Tibial nerve (tissue), 4 donors: ENCODE measurements at regions not wholly inside any gene's neighbourhood (a gene's known extent, or its start where the extent isn't known, plus 50 kb on each side); places are given as distances from the start of the nearest gene placed in this dataset.

ENCODE experiments used
- DNase-seq, 2 donors: peaks; one replicate each; pipeline ENCODE4 v3.0.0-alpha.2; 2019; ENCODE audit warnings: low spot score in 2 of 2
- H3K27ac ChIP-seq, 4 donors: fragments of 200-600 bp; sonication (generic) in 3 of 4; one replicate each; pipeline ENCODE4 v1.5.1; 2017 to 2019; ENCODE audit warnings: mild to moderate bottlenecking in 1 of 4
- H3K27me3 ChIP-seq, 2 donors: fragments of 200-600 bp; sonication (generic) in 1 of 2; one replicate each; pipeline versions ENCODE4 v1.5.1 to v1.6.0; 2017 to 2019
- H3K36me3 ChIP-seq, 3 donors: fragments of 200-600 bp; sonication (generic); one replicate each; pipeline ENCODE4 v1.5.1; 2018 to 2019
- H3K4me1 ChIP-seq, 4 donors: fragments of 200-600 bp; sonication (generic) in 3 of 4; one replicate each; pipeline ENCODE4 v1.5.1; 2017 to 2019
- H3K4me3 ChIP-seq, 4 donors: fragments of 200-600 bp; sonication (generic) in 3 of 4; one replicate each; pipeline ENCODE4 v1.5.1; 2017 to 2019; ENCODE audit warnings: mild to moderate bottlenecking in 1 of 4, moderate library complexity in 1 of 4
- H3K9me3 ChIP-seq, 4 donors: fragments of 200-600 bp; sonication (generic) in 3 of 4; one replicate each; pipeline ENCODE4 v1.5.1; 2017 to 2019
- EP300 ChIP-seq, 2 donors: sonication (generic); formaldehyde crosslinking; IDR thresholded peaks; one replicate each; pipeline ENCODE4 v1.6.1; 2017; ENCODE audit warnings: antibody characterized with exemption in 2 of 2, mild to moderate bottlenecking in 1 of 2
- POLR2A ChIP-seq, 2 donors: fragments of 450-650 bp; IDR thresholded peaks; one replicate each; pipeline ENCODE4 v1.6.1; 2017; ENCODE audit warnings: antibody characterized with exemption in 2 of 2, mild to moderate bottlenecking in 2 of 2, moderate library complexity in 2 of 2
- WGBS, 2 donors: methylation state at CpG; one replicate each; pipeline ENCODE4 v1.1.5; 2018; 5-methylcytosine and 5-hydroxymethylcytosine counted together
- TF ChIP-seq, protein P1 (sequence below), 5 experiments: fragments of 200-600 bp in 3 of 5; fragments of 450-650 bp in 2 of 5; sonication (generic) in 3 of 5; IDR thresholded peaks; one replicate each; pipeline ENCODE4 v1.5.1; 2016 to 2019; ENCODE audit warnings: antibody characterized with exemption in 5 of 5, mild to moderate bottlenecking in 3 of 5, moderate library complexity in 2 of 5

DNA sequence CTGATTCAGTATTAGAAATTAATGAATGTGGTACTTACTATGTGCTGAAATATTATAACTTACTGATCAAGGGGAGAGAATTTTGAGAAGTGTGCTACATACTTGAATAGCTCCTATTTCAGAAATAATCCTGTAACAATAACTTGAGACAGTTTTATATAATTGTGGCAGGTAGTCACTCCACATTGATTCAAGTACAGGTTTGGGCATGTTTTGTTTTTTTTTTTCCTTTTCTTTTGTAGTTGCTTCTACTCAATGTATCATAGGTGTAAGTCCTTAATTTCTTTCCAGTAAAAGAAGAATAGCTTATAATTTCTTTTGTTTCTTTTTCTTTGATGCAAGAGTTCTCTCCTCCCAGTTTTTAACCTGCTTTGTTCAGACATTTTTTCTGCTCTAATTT, 86.1 kb upstream of the ADGRL2 start:
- H3K36me3 ChIP-seq = no peaks in the 10 kb centered on the region
- DNase-seq = no peak
- H3K9me3 ChIP-seq = no peaks in the 10 kb centered on the region
- no peak overlapping the region for H3K4me3 ChIP-seq
- H3K4me1 ChIP-seq = no peaks in the 10 kb centered on the region
- no peaks in the 10 kb centered on the region for H3K27me3 ChIP-seq
- no peak overlapping the region for H3K27ac ChIP-seq
- TF ChIP-seq POLR2A (IDR thresholded peaks at IDR 0.05) = no peak
- no peak for TF ChIP-seq EP300 (IDR thresholded peaks at IDR 0.05)
- TF ChIP-seq, protein P1, sequence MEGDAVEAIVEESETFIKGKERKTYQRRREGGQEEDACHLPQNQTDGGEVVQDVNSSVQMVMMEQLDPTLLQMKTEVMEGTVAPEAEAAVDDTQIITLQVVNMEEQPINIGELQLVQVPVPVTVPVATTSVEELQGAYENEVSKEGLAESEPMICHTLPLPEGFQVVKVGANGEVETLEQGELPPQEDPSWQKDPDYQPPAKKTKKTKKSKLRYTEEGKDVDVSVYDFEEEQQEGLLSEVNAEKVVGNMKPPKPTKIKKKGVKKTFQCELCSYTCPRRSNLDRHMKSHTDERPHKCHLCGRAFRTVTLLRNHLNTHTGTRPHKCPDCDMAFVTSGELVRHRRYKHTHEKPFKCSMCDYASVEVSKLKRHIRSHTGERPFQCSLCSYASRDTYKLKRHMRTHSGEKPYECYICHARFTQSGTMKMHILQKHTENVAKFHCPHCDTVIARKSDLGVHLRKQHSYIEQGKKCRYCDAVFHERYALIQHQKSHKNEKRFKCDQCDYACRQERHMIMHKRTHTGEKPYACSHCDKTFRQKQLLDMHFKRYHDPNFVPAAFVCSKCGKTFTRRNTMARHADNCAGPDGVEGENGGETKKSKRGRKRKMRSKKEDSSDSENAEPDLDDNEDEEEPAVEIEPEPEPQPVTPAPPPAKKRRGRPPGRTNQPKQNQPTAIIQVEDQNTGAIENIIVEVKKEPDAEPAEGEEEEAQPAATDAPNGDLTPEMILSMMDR (IDR thresholded peaks at IDR 0.05) = no peak

DNA sequence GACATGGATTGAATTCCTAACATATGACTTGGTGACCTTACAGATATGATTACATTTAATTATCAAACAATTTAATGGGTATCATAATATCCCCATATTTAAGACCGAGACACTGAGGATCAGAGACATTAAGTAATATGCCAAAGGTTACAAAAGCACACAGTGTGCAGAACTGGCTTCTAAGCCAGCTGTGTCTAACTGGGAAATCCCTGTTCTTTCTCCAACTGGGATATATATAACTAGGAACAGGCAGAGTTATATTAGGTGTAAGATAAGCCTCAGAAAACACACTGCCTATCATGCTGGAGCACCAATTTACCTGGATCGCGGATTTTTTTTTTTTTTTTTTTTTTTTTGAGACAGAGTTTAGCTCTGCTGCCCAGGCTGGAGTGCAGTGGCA, 88.3 kb upstream of the ADGRL2 start:
- DNase-seq = no peak
- TF ChIP-seq EP300 (IDR thresholded peaks at IDR 0.05) (no peak), POLR2A (IDR thresholded peaks at IDR 0.05) (no peak)
- TF ChIP-seq, protein P1 (IDR thresholded peaks at IDR 0.05) = no peak
- Histone ChIP-seq H3K4me1 (no peaks in the 10 kb centered on the region), H3K27ac (no peak overlapping the region), H3K36me3 (no peaks in the 10 kb centered on the region), H3K27me3 (no peaks in the 10 kb centered on the region), H3K4me3 (no peak overlapping the region), H3K9me3 (no peaks in the 10 kb centered on the region)
- 94 to 95% methylated on average over 3 of the region's 3 CpGs for WGBS, 2 donors

DNA sequence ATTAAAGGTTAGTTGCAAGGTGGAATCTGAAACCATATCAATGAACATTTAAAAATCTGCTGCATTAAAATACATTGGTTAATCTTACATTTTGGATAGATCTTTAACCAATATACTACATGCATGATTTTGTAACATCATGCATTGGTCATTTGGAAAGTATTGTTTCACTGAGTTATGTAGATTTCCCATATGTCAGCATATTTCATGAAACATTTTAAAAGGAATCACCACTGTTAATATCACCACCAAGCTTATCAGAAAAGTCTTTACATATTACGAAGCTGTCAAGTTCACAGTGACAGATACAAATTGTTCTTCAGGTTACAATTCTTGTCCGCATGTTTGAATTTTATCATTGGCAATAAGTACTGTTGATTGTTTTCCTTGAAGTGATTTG, 89.9 kb upstream of the ADGRL2 start:
- no peak overlapping the region for H3K4me3 ChIP-seq
- DNase-seq = no peak
- WGBS, 2 donors = 77 to 86% methylated on average over 2 of the region's 2 CpGs
- no peaks in the 10 kb centered on the region for H3K9me3 ChIP-seq
- no peak overlapping the region for H3K27ac ChIP-seq
- H3K36me3 ChIP-seq = no peaks in the 10 kb centered on the region
- TF ChIP-seq EP300 (IDR thresholded peaks at IDR 0.05) = no peak
- TF ChIP-seq, protein P1 (IDR thresholded peaks at IDR 0.05) = no peak
- no peak for TF ChIP-seq POLR2A (IDR thresholded peaks at IDR 0.05)
- no peaks in the 10 kb centered on the region for H3K27me3 ChIP-seq
- no peaks in the 10 kb centered on the region for H3K4me1 ChIP-seq

DNA sequence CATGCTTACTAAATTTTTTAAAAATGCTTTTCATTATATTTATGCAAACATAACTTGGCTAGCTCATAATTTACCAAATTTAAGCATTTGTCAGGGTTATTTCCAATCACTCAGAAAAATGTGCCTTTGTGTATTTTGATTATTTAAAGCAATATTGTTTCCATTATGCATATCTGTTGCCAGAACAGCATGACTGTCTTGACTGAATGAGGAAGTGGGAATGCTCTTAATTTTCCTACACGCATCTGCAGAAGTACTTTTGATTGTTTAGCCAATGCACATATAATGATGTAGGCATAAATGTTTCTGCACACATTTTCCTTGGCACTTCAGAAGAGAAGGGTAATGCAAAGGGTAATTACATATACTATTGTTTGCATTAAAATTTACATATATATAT, 92.5 kb upstream of the ADGRL2 start:
- Histone ChIP-seq H3K4me1 (no peaks in the 10 kb centered on the region), H3K4me3 (no peak overlapping the region), H3K27me3 (no peaks in the 10 kb centered on the region), H3K27ac (no peak overlapping the region), H3K36me3 (no peaks in the 10 kb centered on the region), H3K9me3 (no peaks in the 10 kb centered on the region)
- 40 to 50% methylated on average over 1 of the region's 1 CpG for WGBS, 2 donors
- TF ChIP-seq, protein P1 (IDR thresholded peaks at IDR 0.05) = no peak
- TF ChIP-seq POLR2A (IDR thresholded peaks at IDR 0.05) (no peak), EP300 (IDR thresholded peaks at IDR 0.05) (no peak)
- DNase-seq = no peak

DNA sequence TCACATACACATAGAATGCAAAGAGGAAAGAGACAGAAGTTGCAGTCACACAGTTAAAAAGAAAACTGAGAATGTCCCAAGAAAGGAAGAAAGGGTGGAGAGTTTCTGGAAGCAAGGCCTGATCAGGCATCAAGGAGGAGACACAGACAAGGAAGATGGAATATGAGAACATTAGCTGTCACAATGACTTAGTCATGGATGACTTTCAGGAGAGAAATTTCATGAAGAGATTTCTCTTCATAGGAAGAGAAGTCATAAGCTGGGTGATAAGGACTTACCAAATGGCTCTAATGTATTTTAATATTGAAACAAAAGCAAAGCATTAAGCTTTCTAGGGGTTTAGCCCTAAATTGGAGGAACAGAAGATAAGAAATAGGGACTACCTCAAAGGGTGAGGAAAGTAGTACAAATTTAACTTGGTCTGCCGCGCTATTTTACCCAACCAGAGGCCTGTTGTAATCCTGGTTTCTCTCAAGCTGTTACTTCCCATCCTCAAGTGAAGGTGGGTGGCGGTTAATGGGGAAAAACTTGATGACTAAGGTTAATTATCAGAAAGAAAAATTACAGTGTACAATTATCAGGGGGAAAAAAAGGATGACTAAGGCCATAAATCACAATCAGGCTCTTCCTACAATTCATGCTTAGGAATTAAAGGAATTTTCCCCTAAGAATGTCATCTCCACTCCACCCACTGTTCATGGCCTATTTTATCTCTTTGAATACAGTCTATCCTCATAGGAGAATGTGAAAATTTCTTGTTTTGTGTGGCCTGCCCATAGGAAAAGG, 93.9 kb upstream of the ADGRL2 start:
- no peak for DNase-seq
- 91 to 92% methylated on average over 3 of the region's 3 CpGs for WGBS, 2 donors
- Histone ChIP-seq H3K9me3 (no peaks in the 10 kb centered on the region), H3K27ac (no peak overlapping the region), H3K4me1 (no peaks in the 10 kb centered on the region), H3K36me3 (no peaks in the 10 kb centered on the region), H3K4me3 (no peak overlapping the region), H3K27me3 (no peaks in the 10 kb centered on the region)
- TF ChIP-seq POLR2A (IDR thresholded peaks at IDR 0.05) (no peak), EP300 (IDR thresholded peaks at IDR 0.05) (no peak)
- TF ChIP-seq, protein P1 (IDR thresholded peaks at IDR 0.05) = no peak
